Adrenal gland (tissue), 5 donors: ENCODE measurements at regions not wholly inside any gene's neighbourhood (a gene's known extent, or its start where the extent isn't known, plus 50 kb on each side); places are given as distances from the start of the nearest gene placed in this dataset.

ENCODE experiments used
- CTCF ChIP-seq, 6 experiments: fragments of 450-650 bp in 4 of 6; fragments of 200-600 bp in 2 of 6; sonication (generic) in 1 of 6; IDR thresholded peaks; 1 replicate in 5 of 6; 2 replicates in 1 of 6; pipeline versions ENCODE4 v1.5.1 to v1.8.0; 2016 to 2021; ENCODE audit warnings: antibody characterized with exemption in 6 of 6, mild to moderate bottlenecking in 2 of 6, moderate library complexity in 1 of 6
- POLR2A ChIP-seq, 2 donors: fragments of 450-650 bp; IDR thresholded peaks; one replicate each; pipeline ENCODE4 v1.6.1; 2017; ENCODE audit warnings: antibody characterized with exemption in 2 of 2, mild to moderate bottlenecking in 2 of 2, moderate library complexity in 1 of 2
- donor health status: DM: no; HTN: no; CAD: no.

GRCh38 chr16:52002026-52002425 lies 544.9 kb downstream of the TOX3 start:
- TF ChIP-seq CTCF (IDR thresholded peaks at IDR 0.05) (no peak), POLR2A (IDR thresholded peaks at IDR 0.05) (no peak)
